ENCODE measurements at regions not wholly inside any gene's neighbourhood (a gene's known extent, or its start where the extent isn't known, plus 50 kb on each side); places are given as distances from the start of the nearest gene placed in this dataset.

- TF ChIP-seq TAF1 (IDR thresholded peaks at IDR 0.05; ENCODE audit: borderline replicate concordance, low read depth, low read length) (no peak), POLR2A (IDR thresholded peaks at IDR 0.05; ENCODE audit: low read depth, low read length) (no peak)
These were observed 268.0 kb upstream of the ARHGEF26 start for GRCh38 chr3:153853163-153853562.
